SU-DHL-6 (cell line): ENCODE measurements at regions not wholly inside any gene's neighbourhood (a gene's known extent, or its start where the extent isn't known, plus 50 kb on each side); places are given as distances from the start of the nearest gene placed in this dataset.

ENCODE experiments used
- CTCF ChIP-seq: fragments of 200-600 bp; sonication (generic); IDR thresholded peaks from one replicate; pipeline ENCODE4 v1.5.1; 2017; ENCODE audit warnings: antibody characterized with exemption, mild to moderate bottlenecking, low read length, moderate library complexity; ENCODE audit not compliant: insufficient read depth, poor library complexity, severe bottlenecking
- EZH2phosphoT487 ChIP-seq: fragments of 200-600 bp; sonication (generic), shearing (Covaris generic); conservative IDR thresholded peaks from 2 replicates; pipeline ENCODE4 v1.6.1; 2018; ENCODE audit warnings: mild to moderate bottlenecking, antibody characterized with exemption, low read length, moderate library complexity, mixed read lengths

GRCh38 chr17:14593956-14594355 lies 293.1 kb downstream of the HS3ST3B1 start:
- TF ChIP-seq CTCF = no peak
- TF ChIP-seq EZH2phosphoT487 = no peak
